Effector memory CD8-positive, alpha-beta T cell (primary cell): ENCODE measurements at regions not wholly inside any gene's neighbourhood (a gene's known extent, or its start where the extent isn't known, plus 50 kb on each side); places are given as distances from the start of the nearest gene placed in this dataset.

Source experiments
- ATAC-seq: fragments of 150-1000 bp; cut with Tn5 transposase; replicated peaks from 2 replicates; pipeline ENCODE4 v1.10.0; 2021; ENCODE audit warnings: mild to moderate bottlenecking, moderate library complexity
- DNase-seq, 3 experiments: peaks; one replicate each; pipeline ENCODE4 v3.0.0; 2021
- H3K27ac Mint-ChIP-seq, 2 donors: one replicate each; pipeline ENCODE4 v1.8.0; 2022; ENCODE audit warnings: mild to moderate bottlenecking in 2 of 2, mixed read lengths in 2 of 2, moderate library complexity in 2 of 2
- H3K27me3 Mint-ChIP-seq, 2 donors: one replicate each; pipeline ENCODE4 v1.8.0; 2022; ENCODE audit warnings: mixed read lengths in 2 of 2
- H3K36me3 Mint-ChIP-seq: one replicate; pipeline ENCODE4 v1.8.0; 2022; ENCODE audit warnings: mild to moderate bottlenecking, moderate library complexity, mixed read lengths; ENCODE audit not compliant: insufficient read depth
- H3K4me1 Mint-ChIP-seq, 2 donors: one replicate each; pipeline ENCODE4 v1.8.0; 2022; ENCODE audit warnings: low read depth in 2 of 2, mixed read lengths in 2 of 2
- H3K4me3 Mint-ChIP-seq, 2 donors: one replicate each; pipeline ENCODE4 v1.8.0; 2022; ENCODE audit warnings: mild to moderate bottlenecking in 2 of 2, mixed read lengths in 2 of 2, moderate library complexity in 2 of 2
- H3K9me3 Mint-ChIP-seq, 2 donors: one replicate each; pipeline ENCODE4 v1.8.0; 2022; ENCODE audit warnings: mixed read lengths in 2 of 2

- no peaks in the 10 kb centered on the region for H3K9me3 Mint-ChIP-seq
- ATAC-seq: no peak
- DNase-seq: no peak
Measured at GRCh38 chrX:69022430-69022829, 142.8 kb downstream of the PJA1 start.

GRCh38 chrX:69021141-69021960 is 143.9 kb downstream of the PJA1 start:
- H3K4me3 Mint-ChIP-seq: no peak overlapping the region
- H3K4me1 Mint-ChIP-seq: peaks cover 0 to 1% of the 10 kb centered on the region in 2 donors
- no peak overlapping the region for H3K27ac Mint-ChIP-seq
- no peaks in the 10 kb centered on the region for H3K9me3 Mint-ChIP-seq
- H3K27me3 Mint-ChIP-seq: no peaks in the 10 kb centered on the region
- DNase-seq (no peak), ATAC-seq (no peak)
- no peaks in the 10 kb centered on the region for H3K36me3 Mint-ChIP-seq

More at GRCh38 chrX:69022430-69022829, 142.8 kb downstream of the PJA1 start:
- Mint-ChIP-seq H3K4me1 (peaks cover 0 to 1% of the 10 kb centered on the region in 2 donors), H3K27ac (no peak overlapping the region), H3K4me3 (no peak overlapping the region), H3K36me3 (no peaks in the 10 kb centered on the region), H3K27me3 (no peaks in the 10 kb centered on the region)

- ATAC-seq (no peak), DNase-seq (no peak)
- Mint-ChIP-seq H3K4me3 (no peak overlapping the region), H3K27me3 (no peaks in the 10 kb centered on the region), H3K36me3 (no peaks in the 10 kb centered on the region), H3K4me1 (peaks cover 0 to 1% of the 10 kb centered on the region in 2 donors), H3K27ac (no peak overlapping the region), H3K9me3 (no peaks in the 10 kb centered on the region)
Measured at GRCh38 chrX:69020316-69020715, 144.9 kb downstream of the PJA1 start.

- H3K36me3 Mint-ChIP-seq: no peaks in the 10 kb centered on the region
- H3K4me1 Mint-ChIP-seq: peaks cover 0 to 1% of the 10 kb centered on the region in 2 donors
- no peak for ATAC-seq
Measured at GRCh38 chrX:69019073-69019890, 146.0 kb downstream of the PJA1 start.

DNA sequence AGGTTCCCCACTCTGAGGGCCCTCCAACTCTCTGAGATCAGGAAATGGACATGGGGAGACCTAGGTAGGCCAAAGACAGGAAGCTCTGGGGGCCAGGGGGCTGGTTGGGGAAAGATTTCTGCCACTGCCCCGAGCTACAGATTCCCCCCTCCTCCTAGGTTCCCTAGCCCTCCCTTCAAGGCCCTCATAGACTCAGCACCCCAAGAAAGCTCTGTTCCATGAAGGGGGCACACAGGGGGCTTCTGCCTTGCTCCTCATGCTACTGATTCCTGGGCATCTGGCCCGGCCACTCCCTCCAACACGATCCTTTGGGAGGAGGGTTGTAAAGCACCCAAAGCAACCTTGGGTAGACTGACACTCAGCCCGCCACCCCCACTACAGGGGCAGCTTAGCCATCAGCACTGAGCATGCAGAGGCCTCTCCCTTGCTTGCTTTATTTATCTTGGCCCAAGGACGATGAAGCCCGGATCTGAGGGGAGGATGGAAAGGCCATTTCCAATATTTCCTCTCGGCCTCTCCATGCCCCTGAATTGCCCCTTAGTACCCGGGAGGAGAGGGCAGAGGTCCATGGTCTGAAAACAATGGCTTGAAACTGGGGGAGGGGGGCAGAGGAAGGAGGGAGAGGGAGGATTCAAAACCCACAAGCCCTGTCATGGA is 146.7 kb downstream of the PJA1 start:
- Mint-ChIP-seq H3K9me3 (no peaks in the 10 kb centered on the region), H3K27ac (no peak overlapping the region), H3K4me3 (no peak overlapping the region), H3K27me3 (no peaks in the 10 kb centered on the region), H3K4me1 (peaks cover 0 to 1% of the 10 kb centered on the region in 2 donors), H3K36me3 (no peaks in the 10 kb centered on the region)
- DNase-seq: no peak
- no peak for ATAC-seq

More at GRCh38 chrX:69019073-69019890, 146.0 kb downstream of the PJA1 start:
- Mint-ChIP-seq H3K4me3 (no peak overlapping the region), H3K27me3 (no peaks in the 10 kb centered on the region), H3K9me3 (no peaks in the 10 kb centered on the region), H3K27ac (no peak overlapping the region)
- DNase-seq: no peak

- Mint-ChIP-seq H3K27me3 (peaks cover 0 to 7% of the 10 kb centered on the region in 2 donors), H3K27ac (no peak overlapping the region)
Measured at GRCh38 chrX:69016293-69016941, 148.8 kb downstream of the PJA1 start.

DNA sequence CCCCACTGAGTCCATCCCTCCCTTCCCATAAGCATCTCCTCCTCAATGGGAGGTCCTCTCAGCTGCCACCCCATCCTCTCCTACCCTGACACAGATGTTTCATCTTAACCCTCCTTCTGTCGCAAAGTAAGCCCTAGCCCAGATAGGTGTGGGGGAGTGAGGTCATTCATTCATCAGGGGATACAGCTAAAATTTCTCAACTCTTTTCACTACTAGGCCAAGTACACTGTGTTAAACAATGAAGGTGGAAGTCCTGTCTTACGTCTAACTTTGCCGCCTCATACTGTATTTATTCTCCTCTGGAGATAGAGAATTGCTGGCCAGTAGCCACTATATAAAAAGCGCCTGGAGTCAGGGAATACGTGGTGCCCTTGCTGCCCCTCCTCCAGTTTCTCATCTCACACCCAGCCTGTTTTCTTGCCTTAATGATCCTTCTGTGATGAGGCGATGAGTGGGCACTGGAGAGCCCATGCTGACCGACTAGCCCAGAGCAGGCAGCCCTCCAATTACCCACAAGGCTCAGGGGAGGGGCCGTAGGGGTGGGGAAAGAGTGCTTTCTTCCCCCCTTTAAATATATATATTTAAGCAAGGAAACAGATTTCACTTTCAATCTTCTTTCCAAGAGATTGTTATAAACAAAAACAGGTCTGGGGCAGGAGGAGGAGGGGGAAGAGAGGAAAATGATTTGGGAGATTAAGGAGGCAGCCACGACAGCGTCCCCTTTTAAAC is 149.5 kb downstream of the PJA1 start:
- Mint-ChIP-seq H3K4me3 (no peak overlapping the region), H3K27me3 (peaks cover 0 to 7% of the 10 kb centered on the region in 2 donors), H3K36me3 (no peaks in the 10 kb centered on the region), H3K27ac (no peak overlapping the region), H3K4me1 (peaks cover 0 to 1% of the 10 kb centered on the region in 2 donors), H3K9me3 (no peaks in the 10 kb centered on the region)
- DNase-seq: no peak
- no peak for ATAC-seq

More at GRCh38 chrX:69016293-69016941, 148.8 kb downstream of the PJA1 start:
- DNase-seq (no peak), ATAC-seq (no peak)
- Mint-ChIP-seq H3K4me3 (no peak overlapping the region), H3K36me3 (no peaks in the 10 kb centered on the region), H3K4me1 (peaks cover 0 to 1% of the 10 kb centered on the region in 2 donors), H3K9me3 (no peaks in the 10 kb centered on the region)

DNA sequence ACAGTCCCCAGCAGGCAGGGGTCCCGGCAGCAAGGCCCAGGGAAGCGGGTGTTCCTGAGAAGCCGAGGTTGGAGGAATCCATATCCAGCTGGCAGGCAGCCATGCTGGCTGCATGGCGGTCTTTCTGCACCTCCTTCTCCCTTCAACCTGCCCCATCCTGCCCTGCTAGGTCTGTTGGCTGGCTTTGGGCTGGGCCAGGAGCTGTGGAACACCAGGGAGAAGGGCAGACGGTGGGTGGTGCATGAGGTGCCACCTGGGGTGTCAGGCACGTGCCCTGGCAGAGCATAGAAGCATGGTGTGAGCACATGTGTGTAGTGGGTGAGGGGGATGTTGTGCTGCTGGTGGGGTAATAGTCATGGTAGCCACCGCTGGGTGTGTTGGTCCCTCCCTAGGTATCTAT is 150.1 kb downstream of the PJA1 start:
- ATAC-seq (no peak), DNase-seq (no peak)
- Mint-ChIP-seq H3K4me3 (no peak overlapping the region), H3K9me3 (no peaks in the 10 kb centered on the region), H3K4me1 (peaks cover 0 to 1% of the 10 kb centered on the region in 2 donors), H3K36me3 (peaks cover 3% of the 10 kb centered on the region), H3K27ac (no peak overlapping the region), H3K27me3 (peaks cover 0 to 7% of the 10 kb centered on the region in 2 donors)

DNA sequence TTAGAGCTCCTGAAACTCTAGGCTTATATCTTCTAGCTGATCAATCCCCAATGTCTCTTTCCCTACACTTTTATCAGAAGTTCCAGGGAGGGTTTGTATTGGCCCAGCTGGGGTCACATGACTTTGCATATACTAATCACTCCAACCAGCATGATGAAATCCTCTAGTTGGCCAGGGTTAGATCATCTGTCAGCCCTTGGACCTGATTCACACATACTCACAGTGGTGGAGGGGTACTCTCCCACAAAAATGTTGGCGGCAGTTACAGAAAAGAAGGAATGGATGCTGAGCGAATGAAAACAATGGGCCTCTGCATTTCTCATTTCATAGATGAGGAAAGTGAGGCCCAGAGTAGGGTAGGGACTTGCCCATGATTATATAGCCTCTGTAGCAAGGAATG is 151.1 kb downstream of the PJA1 start:
- H3K27me3 Mint-ChIP-seq: peaks cover 0 to 7% of the 10 kb centered on the region in 2 donors
- DNase-seq: no peak

GRCh38 chrX:69010339-69010738 is 154.9 kb downstream of the PJA1 start:
- Mint-ChIP-seq H3K9me3 (no peaks in the 10 kb centered on the region), H3K4me3 (no peak overlapping the region), H3K36me3 (peaks cover 3% of the 10 kb centered on the region), H3K27ac (no peak overlapping the region), H3K27me3 (peaks cover 0 to 7% of the 10 kb centered on the region in 2 donors), H3K4me1 (no peaks in the 10 kb centered on the region)
- no peak for ATAC-seq
- DNase-seq: no peak

More for the DNA sequence above, 151.1 kb downstream of the PJA1 start:
- no peaks in the 10 kb centered on the region for H3K4me1 Mint-ChIP-seq
- ATAC-seq: no peak
- H3K27ac Mint-ChIP-seq: no peak overlapping the region
- H3K4me3 Mint-ChIP-seq: no peak overlapping the region
- no peaks in the 10 kb centered on the region for H3K9me3 Mint-ChIP-seq
- H3K36me3 Mint-ChIP-seq: peaks cover 3% of the 10 kb centered on the region

DNA sequence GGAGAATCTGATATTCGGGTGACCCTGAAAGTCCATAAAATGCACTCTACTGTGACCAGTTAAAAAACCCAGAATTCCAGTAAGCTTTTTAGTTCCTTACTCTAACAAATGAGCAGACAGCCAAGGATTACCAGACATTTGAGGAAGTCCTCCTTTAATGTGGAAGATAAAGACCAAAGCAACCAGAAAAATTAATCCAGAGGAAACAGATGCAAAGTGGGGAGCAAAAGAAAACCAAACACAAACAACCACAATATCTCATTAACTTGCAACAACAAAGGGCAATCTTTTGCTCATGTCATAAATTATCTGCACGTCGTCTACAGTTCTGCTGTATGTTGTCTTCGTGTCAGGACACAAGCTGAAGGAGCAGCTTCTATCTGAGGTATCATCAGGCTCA is 164.4 kb downstream of the PJA1 start:
- ATAC-seq: no peak
- H3K27me3 Mint-ChIP-seq: peaks cover 5 to 13% of the 10 kb centered on the region in 2 donors
- no peak overlapping the region for H3K27ac Mint-ChIP-seq
- H3K4me3 Mint-ChIP-seq: no peak overlapping the region
- no peaks in the 10 kb centered on the region for H3K4me1 Mint-ChIP-seq
- H3K9me3 Mint-ChIP-seq: no peaks in the 10 kb centered on the region
- H3K36me3 Mint-ChIP-seq: no peaks in the 10 kb centered on the region
- no peak for DNase-seq

GRCh38 chrX:68999931-69000330 is 165.3 kb downstream of the PJA1 start:
- no peak for DNase-seq
- Mint-ChIP-seq H3K4me3 (no peak overlapping the region), H3K27me3 (peaks cover 3 to 23% of the 10 kb centered on the region in 2 donors), H3K36me3 (no peaks in the 10 kb centered on the region), H3K4me1 (no peaks in the 10 kb centered on the region), H3K9me3 (no peaks in the 10 kb centered on the region), H3K27ac (no peak overlapping the region)
- no peak for ATAC-seq
